ENCODE measurements at regions not wholly inside any gene's neighbourhood (a gene's known extent, or its start where the extent isn't known, plus 50 kb on each side); places are given as distances from the start of the nearest gene placed in this dataset.

GRCh38 chr10:130762491-130762890, 549.0 kb downstream of the TCERG1L start:
- no peaks in the 10 kb centered on the region for H4K20me1 ChIP-seq (ENCODE audit: control insufficient read depth, extremely low read depth, insufficient read depth, low read length)
- peaks cover 19% of the 10 kb centered on the region for H3K9me3 ChIP-seq (ENCODE audit: control insufficient read depth, low read depth, low read length)
- H3K36me3 ChIP-seq (ENCODE audit: control insufficient read depth in 2 of 2, extremely low read depth in 1 of 2, insufficient read depth in 2 of 2, low read length in 2 of 2) = no peaks in the 10 kb centered on the region
- FAIRE-seq (no peak), DNase-seq (ENCODE audit: low read depth, low spot score) (no peak)
- H3K9ac ChIP-seq (ENCODE audit: control insufficient read depth, extremely low read depth, insufficient read depth, low read length) = no peak overlapping the region
- TF ChIP-seq EZH2 (IDR thresholded peaks at IDR 0.05; ENCODE audit: low read length) = no peak
- TF ChIP-seq, protein P1, sequence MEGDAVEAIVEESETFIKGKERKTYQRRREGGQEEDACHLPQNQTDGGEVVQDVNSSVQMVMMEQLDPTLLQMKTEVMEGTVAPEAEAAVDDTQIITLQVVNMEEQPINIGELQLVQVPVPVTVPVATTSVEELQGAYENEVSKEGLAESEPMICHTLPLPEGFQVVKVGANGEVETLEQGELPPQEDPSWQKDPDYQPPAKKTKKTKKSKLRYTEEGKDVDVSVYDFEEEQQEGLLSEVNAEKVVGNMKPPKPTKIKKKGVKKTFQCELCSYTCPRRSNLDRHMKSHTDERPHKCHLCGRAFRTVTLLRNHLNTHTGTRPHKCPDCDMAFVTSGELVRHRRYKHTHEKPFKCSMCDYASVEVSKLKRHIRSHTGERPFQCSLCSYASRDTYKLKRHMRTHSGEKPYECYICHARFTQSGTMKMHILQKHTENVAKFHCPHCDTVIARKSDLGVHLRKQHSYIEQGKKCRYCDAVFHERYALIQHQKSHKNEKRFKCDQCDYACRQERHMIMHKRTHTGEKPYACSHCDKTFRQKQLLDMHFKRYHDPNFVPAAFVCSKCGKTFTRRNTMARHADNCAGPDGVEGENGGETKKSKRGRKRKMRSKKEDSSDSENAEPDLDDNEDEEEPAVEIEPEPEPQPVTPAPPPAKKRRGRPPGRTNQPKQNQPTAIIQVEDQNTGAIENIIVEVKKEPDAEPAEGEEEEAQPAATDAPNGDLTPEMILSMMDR (optimal IDR thresholded peaks at IDR 0.05 in 1 of 3, IDR thresholded peaks at IDR 0.05 in 1 of 3, conservative IDR thresholded peaks at IDR 0.05 in 1 of 3; ENCODE audit: extremely low read depth in 1 of 3, insufficient read depth in 2 of 3, low read length in 3 of 3) = no peak
- H2AFZ ChIP-seq (ENCODE audit: control insufficient read depth, low read length) = no peak overlapping the region
- H3K27me3 ChIP-seq (ENCODE audit: control insufficient read depth, extremely low read depth, insufficient read depth, low read length) = no peaks in the 10 kb centered on the region
- no peak overlapping the region for H3K27ac ChIP-seq (ENCODE audit: control insufficient read depth, insufficient read depth, low read length)
- no peak overlapping the region for H3K4me2 ChIP-seq (ENCODE audit: control insufficient read depth, extremely low read depth, insufficient read depth, low read depth, low read length)
- H3K4me3 ChIP-seq (ENCODE audit: control insufficient read depth in 2 of 3, extremely low read depth in 1 of 3, insufficient read depth in 2 of 3, low read depth in 1 of 3, low read length in 3 of 3) = no peak overlapping the region
- dilution Hi-C loops (cut with MboI; ENCODE audit: extremely low pct_ligation_motif_present, low sequenced_read_pairs) = no loop called here
- H3K79me2 ChIP-seq (ENCODE audit: control insufficient read depth, insufficient read depth, low read length) = no peaks in the 10 kb centered on the region
- H3K4me1 ChIP-seq (ENCODE audit: control insufficient read depth, extremely low read depth, insufficient read depth, low read length) = no peaks in the 10 kb centered on the region
- H3K9me1 ChIP-seq (ENCODE audit: control insufficient read depth, extremely low read depth, insufficient read depth, low read length) = no peaks in the 10 kb centered on the region

GRCh38 chr10:130763071-130763470, 548.5 kb downstream of the TCERG1L start:
- H3K4me1 ChIP-seq (ENCODE audit: control insufficient read depth, extremely low read depth, insufficient read depth, low read length) = no peaks in the 10 kb centered on the region
- no peak for FAIRE-seq
- H3K36me3 ChIP-seq (ENCODE audit: control insufficient read depth in 2 of 2, extremely low read depth in 1 of 2, insufficient read depth in 2 of 2, low read length in 2 of 2) = no peaks in the 10 kb centered on the region
- H3K9me1 ChIP-seq (ENCODE audit: control insufficient read depth, extremely low read depth, insufficient read depth, low read length) = no peaks in the 10 kb centered on the region
- dilution Hi-C loops (cut with MboI; ENCODE audit: extremely low pct_ligation_motif_present, low sequenced_read_pairs) = no loop called here
- H3K9me3 ChIP-seq (ENCODE audit: control insufficient read depth, low read depth, low read length) = peaks cover 14% of the 10 kb centered on the region
- no peak overlapping the region for H3K9ac ChIP-seq (ENCODE audit: control insufficient read depth, extremely low read depth, insufficient read depth, low read length)
- no peaks in the 10 kb centered on the region for H4K20me1 ChIP-seq (ENCODE audit: control insufficient read depth, extremely low read depth, insufficient read depth, low read length)
- TF ChIP-seq, protein P1 (optimal IDR thresholded peaks at IDR 0.05 in 1 of 3, IDR thresholded peaks at IDR 0.05 in 1 of 3, conservative IDR thresholded peaks at IDR 0.05 in 1 of 3; ENCODE audit: extremely low read depth in 1 of 3, insufficient read depth in 2 of 3, low read length in 3 of 3) = no peak
- no peak for TF ChIP-seq EZH2 (IDR thresholded peaks at IDR 0.05; ENCODE audit: low read length)
- H3K4me2 ChIP-seq (ENCODE audit: control insufficient read depth, extremely low read depth, insufficient read depth, low read depth, low read length) = no peak overlapping the region
- no peak for DNase-seq (ENCODE audit: low read depth, low spot score)
- no peak overlapping the region for H3K4me3 ChIP-seq (ENCODE audit: control insufficient read depth in 2 of 3, extremely low read depth in 1 of 3, insufficient read depth in 2 of 3, low read depth in 1 of 3, low read length in 3 of 3)
- H3K79me2 ChIP-seq (ENCODE audit: control insufficient read depth, insufficient read depth, low read length) = no peaks in the 10 kb centered on the region
- no peak overlapping the region for H2AFZ ChIP-seq (ENCODE audit: control insufficient read depth, low read length)
- no peaks in the 10 kb centered on the region for H3K27me3 ChIP-seq (ENCODE audit: control insufficient read depth, extremely low read depth, insufficient read depth, low read length)
- no peak overlapping the region for H3K27ac ChIP-seq (ENCODE audit: control insufficient read depth, insufficient read depth, low read length)
